ENCODE measurements at regions not wholly inside any gene's neighbourhood (a gene's known extent, or its start where the extent isn't known, plus 50 kb on each side); places are given as distances from the start of the nearest gene placed in this dataset.
"Not testable (repeated sequence)": the region's sequence is repeated elsewhere in the genome, so short reads cannot be mapped to it uniquely, and the experiment has no call there.

GRCh38 chr22:22176929-22177616, 67.5 kb upstream of the VPREB1 start:
- TF ChIP-seq CTCF (IDR thresholded peaks at IDR 0.05; ENCODE audit: insufficient read depth, missing control alignments): no peak
- DNase-seq (ENCODE audit: insufficient read length, low spot score) (no peak), FAIRE-seq (no peak)

GRCh38 chr22:22172896-22173628, 71.5 kb upstream of the VPREB1 start:
- FAIRE-seq: not testable (repeated sequence)

GRCh38 chr22:22171357-22172218, 73.0 kb upstream of the VPREB1 start:
- FAIRE-seq: no peak
- no peak for TF ChIP-seq CTCF (IDR thresholded peaks at IDR 0.05; ENCODE audit: insufficient read depth, missing control alignments)
- DNase-seq (ENCODE audit: insufficient read length, low spot score): no peak

More at GRCh38 chr22:22172896-22173628, 71.5 kb upstream of the VPREB1 start:
- DNase-seq (ENCODE audit: insufficient read length, low spot score): not testable (repeated sequence)

- FAIRE-seq (no peak), DNase-seq (ENCODE audit: insufficient read length, low spot score) (no peak)
- TF ChIP-seq CTCF (IDR thresholded peaks at IDR 0.05; ENCODE audit: insufficient read depth, missing control alignments): no peak
Observed at GRCh38 chr22:22169923-22170322, 74.7 kb upstream of the VPREB1 start.

- no peak for TF ChIP-seq CTCF (IDR thresholded peaks at IDR 0.05; ENCODE audit: insufficient read depth, missing control alignments)
- DNase-seq (ENCODE audit: insufficient read length, low spot score) (no peak), FAIRE-seq (no peak)
Observed at GRCh38 chr22:22168941-22169867, 75.4 kb upstream of the VPREB1 start.

GRCh38 chr22:22168190-22168940, 76.2 kb upstream of the VPREB1 start:
- no peak for DNase-seq (ENCODE audit: insufficient read length, low spot score)
- no peak for FAIRE-seq
- no peak for TF ChIP-seq CTCF (IDR thresholded peaks at IDR 0.05; ENCODE audit: insufficient read depth, missing control alignments)

All from D721Med (cell line).